H1 (cell line): ENCODE measurements at regions not wholly inside any gene's neighbourhood (a gene's known extent, or its start where the extent isn't known, plus 50 kb on each side); places are given as distances from the start of the nearest gene placed in this dataset.

Experiments used
- E2F6 ChIP-seq: IDR thresholded peaks from 2 replicates; pipeline ENCODE4 v1.6.1; 2012; ENCODE audit warnings: inconsistent platforms
- GTF2F1 ChIP-seq: IDR thresholded peaks from 2 replicates; pipeline ENCODE4 v1.6.1; 2012; ENCODE audit warnings: low read depth, low read length, improper control_type of control experiment, borderline replicate concordance
- JUN ChIP-seq: IDR thresholded peaks from 2 replicates; pipeline ENCODE4 v1.6.1; 2011; ENCODE audit warnings: low read depth, mild to moderate bottlenecking, improper control_type of control experiment, low read length
- MAX ChIP-seq: IDR thresholded peaks from 2 replicates; pipeline ENCODE4 v1.6.1; 2012; ENCODE audit warnings: inconsistent platforms
- POLR2A ChIP-seq, 2 experiments: IDR thresholded peaks; 1 replicate in 1 of 2; 2 replicates in 1 of 2; pipeline ENCODE4 v1.6.1; 2011; ENCODE audit warnings: low read depth in 2 of 2, low read length in 2 of 2, mild to moderate bottlenecking in 2 of 2; ENCODE audit errors: control extremely low read depth in 1 of 2
- POLR2AphosphoS5 ChIP-seq: IDR thresholded peaks from 2 replicates; pipeline ENCODE4 v1.6.1; 2011; ENCODE audit warnings: low read depth, low read length
- RAD21 ChIP-seq, 2 experiments: IDR thresholded peaks in 1 of 2; conservative IDR thresholded peaks in 1 of 2; 2 replicates each; pipeline ENCODE4 v1.6.1; 2011; ENCODE audit warnings: low read depth in 2 of 2, low read length in 2 of 2, improper control_type of control experiment in 1 of 2, inconsistent platforms in 1 of 2, mild to moderate bottlenecking in 1 of 2, moderate library complexity in 1 of 2
- RBBP5 ChIP-seq: IDR thresholded peaks from 2 replicates; pipeline ENCODE4 v1.7.1; 2012; ENCODE audit warnings: low read depth, mild to moderate bottlenecking, inconsistent platforms, low read length, moderate library complexity, borderline replicate concordance
- SUZ12 ChIP-seq: fragments of 200-600 bp; sonication (generic); IDR thresholded peaks from 2 replicates; pipeline ENCODE4 v1.6.1; 2012; ENCODE audit warnings: mild to moderate bottlenecking, inconsistent platforms, low read length, moderate library complexity, mixed read lengths
- TAF1 ChIP-seq: IDR thresholded peaks from 2 replicates; pipeline ENCODE4 v1.6.1; 2011; ENCODE audit warnings: mild to moderate bottlenecking, low read depth, low read length
- TCF12 ChIP-seq: IDR thresholded peaks from 2 replicates; pipeline ENCODE4 v1.6.1; 2011; ENCODE audit warnings: low read depth, mild to moderate bottlenecking, low read length
- TF ChIP-seq, protein P1 (sequence below), 3 experiments: IDR thresholded peaks; 1 replicate in 2 of 3; 2 replicates in 1 of 3; pipeline versions ENCODE4 v1.5.1 to v1.6.1; 2011; ENCODE audit warnings: low read length in 3 of 3, mild to moderate bottlenecking in 3 of 3, inconsistent platforms in 2 of 3, low read depth in 1 of 3, moderate library complexity in 1 of 3; ENCODE audit not compliant: insufficient read depth in 1 of 3; ENCODE audit errors: control extremely low read depth in 1 of 3

DNA sequence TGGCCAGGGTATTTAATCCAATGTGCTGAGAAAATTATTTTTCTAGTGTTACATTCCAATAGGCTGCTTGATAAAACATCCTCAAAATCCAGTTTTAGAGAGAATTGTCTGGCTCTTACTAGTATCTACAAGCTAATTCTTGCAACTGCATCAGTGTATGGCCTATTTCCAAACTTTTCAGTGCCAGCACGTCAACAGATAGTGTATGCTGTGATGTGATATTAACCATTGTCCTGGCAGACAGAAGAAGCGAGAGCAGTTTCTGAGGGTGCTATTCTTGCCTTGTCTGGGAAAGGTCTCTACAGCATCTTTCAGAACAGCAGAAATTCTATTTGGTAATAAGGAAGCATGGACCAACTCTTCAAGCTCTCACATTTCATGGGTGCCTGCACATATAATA, 174.2 kb upstream of the CDH12 start:
- TF ChIP-seq POLR2A (IDR thresholded peaks at IDR 0.05; ENCODE audit: control extremely low read depth in 1 of 2, low read depth in 2 of 2, low read length in 2 of 2), result no peak
- TF ChIP-seq, protein P1, sequence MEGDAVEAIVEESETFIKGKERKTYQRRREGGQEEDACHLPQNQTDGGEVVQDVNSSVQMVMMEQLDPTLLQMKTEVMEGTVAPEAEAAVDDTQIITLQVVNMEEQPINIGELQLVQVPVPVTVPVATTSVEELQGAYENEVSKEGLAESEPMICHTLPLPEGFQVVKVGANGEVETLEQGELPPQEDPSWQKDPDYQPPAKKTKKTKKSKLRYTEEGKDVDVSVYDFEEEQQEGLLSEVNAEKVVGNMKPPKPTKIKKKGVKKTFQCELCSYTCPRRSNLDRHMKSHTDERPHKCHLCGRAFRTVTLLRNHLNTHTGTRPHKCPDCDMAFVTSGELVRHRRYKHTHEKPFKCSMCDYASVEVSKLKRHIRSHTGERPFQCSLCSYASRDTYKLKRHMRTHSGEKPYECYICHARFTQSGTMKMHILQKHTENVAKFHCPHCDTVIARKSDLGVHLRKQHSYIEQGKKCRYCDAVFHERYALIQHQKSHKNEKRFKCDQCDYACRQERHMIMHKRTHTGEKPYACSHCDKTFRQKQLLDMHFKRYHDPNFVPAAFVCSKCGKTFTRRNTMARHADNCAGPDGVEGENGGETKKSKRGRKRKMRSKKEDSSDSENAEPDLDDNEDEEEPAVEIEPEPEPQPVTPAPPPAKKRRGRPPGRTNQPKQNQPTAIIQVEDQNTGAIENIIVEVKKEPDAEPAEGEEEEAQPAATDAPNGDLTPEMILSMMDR (IDR thresholded peaks at IDR 0.05; ENCODE audit: control extremely low read depth in 1 of 3, insufficient read depth in 1 of 3, low read depth in 1 of 3, low read length in 3 of 3), result no peak
- no peak for TF ChIP-seq JUN
- no peak for TF ChIP-seq E2F6
- no peak for TF ChIP-seq GTF2F1
- no peak for TF ChIP-seq MAX
- TF ChIP-seq RBBP5, result no peak
- TF ChIP-seq SUZ12, result no peak
- no peak for TF ChIP-seq RAD21 (IDR thresholded peaks at IDR 0.05 in 1 of 2, conservative IDR thresholded peaks at IDR 0.05 in 1 of 2; ENCODE audit: low read depth in 2 of 2, low read length in 2 of 2)
- no peak for TF ChIP-seq TAF1
- TF ChIP-seq POLR2AphosphoS5, result no peak
- no peak for TF ChIP-seq TCF12
